ENCODE measurements at regions not wholly inside any gene's neighbourhood (a gene's known extent, or its start where the extent isn't known, plus 50 kb on each side); places are given as distances from the start of the nearest gene placed in this dataset.
"Not testable (repeated sequence)": the region's sequence is repeated elsewhere in the genome, so short reads cannot be mapped to it uniquely, and the experiment has no call there.

DNA sequence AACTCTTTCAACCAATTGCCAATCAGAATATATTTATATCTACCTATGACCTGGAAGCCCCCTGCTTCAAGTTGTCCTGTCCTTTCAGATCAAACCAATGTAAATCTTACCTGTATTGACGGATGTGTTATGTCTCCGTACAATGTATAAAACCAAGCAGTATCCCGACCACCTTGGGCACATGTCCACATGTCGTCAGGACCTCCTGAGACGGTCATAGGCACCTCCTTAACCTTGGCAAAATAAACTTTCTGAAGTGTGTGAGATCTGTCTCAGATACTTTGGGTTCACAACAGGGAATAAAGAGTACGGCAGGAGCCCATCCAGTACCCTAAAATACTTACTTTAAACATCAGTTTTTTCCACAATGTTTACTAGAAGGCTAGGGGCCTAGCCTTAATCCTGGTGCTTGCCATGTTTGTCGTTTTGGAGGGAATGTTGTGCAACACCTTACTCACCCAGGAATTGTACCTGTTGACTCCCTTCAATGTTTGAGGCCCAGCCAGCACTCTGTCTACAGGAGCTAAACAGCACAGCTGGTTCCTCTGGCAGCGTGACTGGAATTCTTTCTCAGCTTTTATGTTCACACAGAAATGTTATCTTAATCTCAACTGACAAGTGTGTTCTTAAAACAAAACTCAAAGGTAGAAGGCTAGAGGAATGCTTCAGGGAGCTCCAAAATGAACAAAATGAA is 90.8 kb upstream of the USP25 start:
- Histone ChIP-seq H3K9me1 (ENCODE audit: insufficient read depth, low read length) (no peaks in the 10 kb centered on the region), H3K9ac (ENCODE audit: low read depth, low read length) (no peak overlapping the region), H2BK15ac (ENCODE audit: low read depth, low read length) (no peak overlapping the region), H3K79me1 (ENCODE audit: low read depth in 1 of 2, low read length in 2 of 2) (no peaks in the 10 kb centered on the region), H3K4me3 (ENCODE audit: insufficient read depth, low read depth, low read length) (no peak overlapping the region), H3K4me2 (ENCODE audit: low read depth, low read length) (no peak overlapping the region), H2AK5ac (ENCODE audit: low read depth, low read length) (no peak overlapping the region), H4K20me1 (ENCODE audit: insufficient read depth, low read length) (no peaks in the 10 kb centered on the region), H3K27ac (ENCODE audit: insufficient read depth, low read length) (no peak overlapping the region), H3K36me3 (ENCODE audit: control insufficient read depth, insufficient read depth, low read length) (no peaks in the 10 kb centered on the region), H3K4me1 (ENCODE audit: control insufficient read depth, insufficient read depth, low read length) (no peaks in the 10 kb centered on the region), H4K5ac (ENCODE audit: low read depth, low read length) (no peak overlapping the region), H3K18ac (ENCODE audit: low read depth, low read length) (no peak overlapping the region), H3K56ac (ENCODE audit: extremely low read depth, insufficient read depth, low read length) (no peak overlapping the region), H3K23ac (ENCODE audit: low read depth, low read length) (no peak overlapping the region), H4K91ac (ENCODE audit: insufficient read depth, low read depth, low read length) (no peak overlapping the region), H3K9me3 (ENCODE audit: control insufficient read depth, insufficient read depth, low read length) (no peaks in the 10 kb centered on the region), H2BK120ac (ENCODE audit: low read depth, low read length) (no peak overlapping the region), H4K8ac (ENCODE audit: low read depth in 2 of 2, low read length in 2 of 2) (no peak overlapping the region), H3K4ac (ENCODE audit: low read depth, low read length) (no peak overlapping the region), H2BK20ac (ENCODE audit: low read depth, low read length) (no peak overlapping the region), H3K27me3 (ENCODE audit: control insufficient read depth, insufficient read depth, low read length) (no peaks in the 10 kb centered on the region), H2AK9ac (replicated peaks; ENCODE audit: low read depth, low read length, poor library complexity) (no peak overlapping the region), H3K14ac (replicated peaks; ENCODE audit: low read depth, low read length) (no peak overlapping the region), H2BK5ac (ENCODE audit: low read depth, low read length, poor library complexity, severe bottlenecking) (no peak overlapping the region), H2AFZ (replicated peaks; ENCODE audit: low read length, poor library complexity) (peak overlapping the region; percentile 59)
- BruUV-seq (replicated peaks): no TSS peak
- POLR2A ChIA-PET (ENCODE audit: unreplicated experiment): no interaction called here
- dilution Hi-C loops (cut with HindIII; ENCODE audit: low sequenced_read_pairs, unreplicated experiment) (no loop called here), in situ Hi-C loops (cut with MboI; ENCODE audit: low sequenced_read_pairs) (no loop called here), intact Hi-C loops (cut with micrococcal nuclease) (no loop called here)
- TF ChIP-seq MAZ (IDR thresholded peaks at IDR 0.05; ENCODE audit: borderline replicate concordance, low read depth, low read length): no peak
- TF ChIP-seq CEBPB (IDR thresholded peaks at IDR 0.05; ENCODE audit: low read depth, low read length): peak; percentile 68
- ATAC-seq (ENCODE audit: low read depth) (no peak; the same call in 1 of the 2 replicates), DNase-seq (no peak)
- WGBS, 2 experiments (ENCODE audit: extremely low coverage in 2 of 2, insufficient read length in 1 of 2): no CpG with 5 or more reads among the region's 8 CpGs
- CTCF ChIA-PET: interaction anchor here (1.1 kb wide), 1 partner anchor 9 kb away, joined by 3 read pairs; no protein-coding TSS in a partner anchor

- H3K9ac ChIP-seq (ENCODE audit: low read depth, low read length); POLR2A ChIA-PET (ENCODE audit: unreplicated experiment); ATAC-seq (ENCODE audit: low read depth): not testable (repeated sequence)
These were observed 89.7 kb upstream of the USP25 start for GRCh38 chr21:15640113-15640512.

More at GRCh38 chr21:15640113-15640512, 89.7 kb upstream of the USP25 start:
- BruUV-seq (replicated peaks); H4K8ac ChIP-seq (ENCODE audit: low read depth in 2 of 2, low read length in 2 of 2); H2BK15ac ChIP-seq (ENCODE audit: low read depth, low read length); H3K14ac ChIP-seq (replicated peaks; ENCODE audit: low read depth, low read length); H2BK5ac ChIP-seq (ENCODE audit: low read depth, low read length, poor library complexity, severe bottlenecking); H4K5ac ChIP-seq (ENCODE audit: low read depth, low read length); H2AK9ac ChIP-seq (replicated peaks; ENCODE audit: low read depth, low read length, poor library complexity); H3K79me1 ChIP-seq (ENCODE audit: low read depth in 1 of 2, low read length in 2 of 2); dilution Hi-C loops (cut with HindIII; ENCODE audit: low sequenced_read_pairs, unreplicated experiment); H3K18ac ChIP-seq (ENCODE audit: low read depth, low read length); H4K20me1 ChIP-seq (ENCODE audit: insufficient read depth, low read length); intact Hi-C loops (cut with micrococcal nuclease); H2AFZ ChIP-seq (replicated peaks; ENCODE audit: low read length, poor library complexity); H2AK5ac ChIP-seq (ENCODE audit: low read depth, low read length); H3K9me1 ChIP-seq (ENCODE audit: insufficient read depth, low read length); H3K23ac ChIP-seq (ENCODE audit: low read depth, low read length); H3K4me2 ChIP-seq (ENCODE audit: low read depth, low read length); H3K4me1 ChIP-seq (ENCODE audit: control insufficient read depth, insufficient read depth, low read length); H3K4ac ChIP-seq (ENCODE audit: low read depth, low read length); H2BK20ac ChIP-seq (ENCODE audit: low read depth, low read length); H3K4me3 ChIP-seq (ENCODE audit: insufficient read depth, low read depth, low read length); in situ Hi-C loops (cut with MboI; ENCODE audit: low sequenced_read_pairs); H3K36me3 ChIP-seq (ENCODE audit: control insufficient read depth, insufficient read depth, low read length); H2BK120ac ChIP-seq (ENCODE audit: low read depth, low read length); DNase-seq; H3K27ac ChIP-seq (ENCODE audit: insufficient read depth, low read length); H3K56ac ChIP-seq (ENCODE audit: extremely low read depth, insufficient read depth, low read length); H4K91ac ChIP-seq (ENCODE audit: insufficient read depth, low read depth, low read length); H3K9me3 ChIP-seq (ENCODE audit: control insufficient read depth, insufficient read depth, low read length); CTCF ChIA-PET; H3K27me3 ChIP-seq (ENCODE audit: control insufficient read depth, insufficient read depth, low read length): not testable (repeated sequence)
- WGBS, 2 experiments (ENCODE audit: extremely low coverage in 2 of 2, insufficient read length in 1 of 2): no CpG with 5 or more reads among the region's 3 CpGs

Data from IMR-90 (cell line).